HEK293 (cell line): ENCODE measurements at regions not wholly inside any gene's neighbourhood (a gene's known extent, or its start where the extent isn't known, plus 50 kb on each side); places are given as distances from the start of the nearest gene placed in this dataset.

Experiments used
- GLIS2 ChIP-seq: fragments of 450-650 bp; formaldehyde crosslinking; IDR thresholded peaks from 2 replicates; pipeline ENCODE4 v1.5.1; 2016; ENCODE audit warnings: missing biosample characterization, missing genetic modification characterization
- SP3 ChIP-seq: fragments of 450-650 bp; formaldehyde crosslinking; IDR thresholded peaks from 2 replicates; pipeline ENCODE4 v1.5.1; 2016; ENCODE audit warnings: missing biosample characterization, missing genetic modification characterization
- ZNF24 ChIP-seq: fragments of 450-650 bp; formaldehyde crosslinking; IDR thresholded peaks from 2 replicates; pipeline ENCODE4 v1.5.1; 2016; ENCODE audit warnings: missing biosample characterization, missing genetic modification characterization
- ZNF530 ChIP-seq: fragments of 450-650 bp; formaldehyde crosslinking; IDR thresholded peaks from 2 replicates; pipeline ENCODE4 v1.5.1; 2016; ENCODE audit warnings: low read depth, missing biosample characterization, missing genetic modification characterization
- TF ChIP-seq, protein P1 (sequence below): fragments of 450-650 bp; formaldehyde crosslinking; IDR thresholded peaks from 2 replicates; pipeline ENCODE4 v1.5.1; 2017; ENCODE audit warnings: missing biosample characterization, mild to moderate bottlenecking, missing genetic modification characterization, moderate library complexity
- TF ChIP-seq, protein P2 (sequence below): fragments of 450-650 bp; formaldehyde crosslinking; IDR thresholded peaks from 2 replicates; pipeline ENCODE4 v1.5.1; 2016; ENCODE audit warnings: missing biosample characterization, missing genetic modification characterization
- TF ChIP-seq, protein P3 (sequence below): fragments of 450-650 bp; formaldehyde crosslinking; IDR thresholded peaks from 2 replicates; pipeline ENCODE4 v1.5.1; 2016; ENCODE audit warnings: missing biosample characterization, missing genetic modification characterization
- TF ChIP-seq, protein P4 (sequence below): fragments of 450-650 bp; formaldehyde crosslinking; IDR thresholded peaks from 2 replicates; pipeline ENCODE4 v1.5.1; 2017; ENCODE audit warnings: missing biosample characterization, missing genetic modification characterization
- TF ChIP-seq, protein P5 (sequence below): IDR thresholded peaks from 2 replicates; pipeline ENCODE4 v1.6.1; 2011; ENCODE audit warnings: mild to moderate bottlenecking, low read depth, low read length, borderline replicate concordance
- TF ChIP-seq, protein P6 (sequence below): fragments of 450-650 bp; formaldehyde crosslinking; IDR thresholded peaks from 2 replicates; pipeline ENCODE4 v1.5.1; 2016; ENCODE audit warnings: missing biosample characterization, missing genetic modification characterization

DNA sequence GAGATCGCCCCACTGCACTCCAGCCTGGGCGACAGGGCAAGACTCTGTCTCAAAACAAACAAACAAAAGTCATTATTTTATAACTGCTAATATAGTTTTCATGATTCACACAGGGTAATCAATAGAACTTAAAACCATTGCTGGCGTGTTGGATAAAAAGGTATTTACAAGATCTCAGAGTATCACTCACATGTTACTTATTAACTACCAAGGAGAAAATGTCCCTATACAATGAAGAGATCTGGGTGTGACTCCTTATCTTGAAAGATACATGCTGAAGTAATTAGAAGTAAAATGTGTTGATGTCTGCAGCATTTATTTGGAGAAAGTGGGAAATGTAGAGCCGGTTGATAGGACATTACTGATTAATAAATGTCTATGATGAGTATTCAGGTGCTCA is 57.3 kb upstream of the PIK3C2G start:
- TF ChIP-seq ZNF24 (no peak), GLIS2 (tag by site-specific recombination) (no peak), SP3 (tag by site-specific recombination) (no peak), ZNF530 (no peak)
- TF ChIP-seq, protein P1, sequence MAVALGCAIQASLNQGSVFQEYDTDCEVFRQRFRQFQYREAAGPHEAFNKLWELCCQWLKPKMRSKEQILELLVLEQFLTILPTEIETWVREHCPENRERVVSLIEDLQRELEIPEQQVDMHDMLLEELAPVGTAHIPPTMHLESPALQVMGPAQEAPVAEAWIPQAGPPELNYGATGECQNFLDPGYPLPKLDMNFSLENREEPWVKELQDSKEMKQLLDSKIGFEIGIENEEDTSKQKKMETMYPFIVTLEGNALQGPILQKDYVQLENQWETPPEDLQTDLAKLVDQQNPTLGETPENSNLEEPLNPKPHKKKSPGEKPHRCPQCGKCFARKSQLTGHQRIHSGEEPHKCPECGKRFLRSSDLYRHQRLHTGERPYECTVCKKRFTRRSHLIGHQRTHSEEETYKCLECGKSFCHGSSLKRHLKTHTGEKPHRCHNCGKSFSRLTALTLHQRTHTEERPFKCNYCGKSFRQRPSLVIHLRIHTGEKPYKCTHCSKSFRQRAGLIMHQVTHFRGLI (tag by site-specific recombination): no peak
- TF ChIP-seq, protein P2, sequence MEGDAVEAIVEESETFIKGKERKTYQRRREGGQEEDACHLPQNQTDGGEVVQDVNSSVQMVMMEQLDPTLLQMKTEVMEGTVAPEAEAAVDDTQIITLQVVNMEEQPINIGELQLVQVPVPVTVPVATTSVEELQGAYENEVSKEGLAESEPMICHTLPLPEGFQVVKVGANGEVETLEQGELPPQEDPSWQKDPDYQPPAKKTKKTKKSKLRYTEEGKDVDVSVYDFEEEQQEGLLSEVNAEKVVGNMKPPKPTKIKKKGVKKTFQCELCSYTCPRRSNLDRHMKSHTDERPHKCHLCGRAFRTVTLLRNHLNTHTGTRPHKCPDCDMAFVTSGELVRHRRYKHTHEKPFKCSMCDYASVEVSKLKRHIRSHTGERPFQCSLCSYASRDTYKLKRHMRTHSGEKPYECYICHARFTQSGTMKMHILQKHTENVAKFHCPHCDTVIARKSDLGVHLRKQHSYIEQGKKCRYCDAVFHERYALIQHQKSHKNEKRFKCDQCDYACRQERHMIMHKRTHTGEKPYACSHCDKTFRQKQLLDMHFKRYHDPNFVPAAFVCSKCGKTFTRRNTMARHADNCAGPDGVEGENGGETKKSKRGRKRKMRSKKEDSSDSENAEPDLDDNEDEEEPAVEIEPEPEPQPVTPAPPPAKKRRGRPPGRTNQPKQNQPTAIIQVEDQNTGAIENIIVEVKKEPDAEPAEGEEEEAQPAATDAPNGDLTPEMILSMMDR (tag by site-specific recombination): no peak
- TF ChIP-seq, protein P3, sequence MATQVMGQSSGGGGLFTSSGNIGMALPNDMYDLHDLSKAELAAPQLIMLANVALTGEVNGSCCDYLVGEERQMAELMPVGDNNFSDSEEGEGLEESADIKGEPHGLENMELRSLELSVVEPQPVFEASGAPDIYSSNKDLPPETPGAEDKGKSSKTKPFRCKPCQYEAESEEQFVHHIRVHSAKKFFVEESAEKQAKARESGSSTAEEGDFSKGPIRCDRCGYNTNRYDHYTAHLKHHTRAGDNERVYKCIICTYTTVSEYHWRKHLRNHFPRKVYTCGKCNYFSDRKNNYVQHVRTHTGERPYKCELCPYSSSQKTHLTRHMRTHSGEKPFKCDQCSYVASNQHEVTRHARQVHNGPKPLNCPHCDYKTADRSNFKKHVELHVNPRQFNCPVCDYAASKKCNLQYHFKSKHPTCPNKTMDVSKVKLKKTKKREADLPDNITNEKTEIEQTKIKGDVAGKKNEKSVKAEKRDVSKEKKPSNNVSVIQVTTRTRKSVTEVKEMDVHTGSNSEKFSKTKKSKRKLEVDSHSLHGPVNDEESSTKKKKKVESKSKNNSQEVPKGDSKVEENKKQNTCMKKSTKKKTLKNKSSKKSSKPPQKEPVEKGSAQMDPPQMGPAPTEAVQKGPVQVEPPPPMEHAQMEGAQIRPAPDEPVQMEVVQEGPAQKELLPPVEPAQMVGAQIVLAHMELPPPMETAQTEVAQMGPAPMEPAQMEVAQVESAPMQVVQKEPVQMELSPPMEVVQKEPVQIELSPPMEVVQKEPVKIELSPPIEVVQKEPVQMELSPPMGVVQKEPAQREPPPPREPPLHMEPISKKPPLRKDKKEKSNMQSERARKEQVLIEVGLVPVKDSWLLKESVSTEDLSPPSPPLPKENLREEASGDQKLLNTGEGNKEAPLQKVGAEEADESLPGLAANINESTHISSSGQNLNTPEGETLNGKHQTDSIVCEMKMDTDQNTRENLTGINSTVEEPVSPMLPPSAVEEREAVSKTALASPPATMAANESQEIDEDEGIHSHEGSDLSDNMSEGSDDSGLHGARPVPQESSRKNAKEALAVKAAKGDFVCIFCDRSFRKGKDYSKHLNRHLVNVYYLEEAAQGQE (tag by site-specific recombination): no peak
- TF ChIP-seq, protein P4, sequence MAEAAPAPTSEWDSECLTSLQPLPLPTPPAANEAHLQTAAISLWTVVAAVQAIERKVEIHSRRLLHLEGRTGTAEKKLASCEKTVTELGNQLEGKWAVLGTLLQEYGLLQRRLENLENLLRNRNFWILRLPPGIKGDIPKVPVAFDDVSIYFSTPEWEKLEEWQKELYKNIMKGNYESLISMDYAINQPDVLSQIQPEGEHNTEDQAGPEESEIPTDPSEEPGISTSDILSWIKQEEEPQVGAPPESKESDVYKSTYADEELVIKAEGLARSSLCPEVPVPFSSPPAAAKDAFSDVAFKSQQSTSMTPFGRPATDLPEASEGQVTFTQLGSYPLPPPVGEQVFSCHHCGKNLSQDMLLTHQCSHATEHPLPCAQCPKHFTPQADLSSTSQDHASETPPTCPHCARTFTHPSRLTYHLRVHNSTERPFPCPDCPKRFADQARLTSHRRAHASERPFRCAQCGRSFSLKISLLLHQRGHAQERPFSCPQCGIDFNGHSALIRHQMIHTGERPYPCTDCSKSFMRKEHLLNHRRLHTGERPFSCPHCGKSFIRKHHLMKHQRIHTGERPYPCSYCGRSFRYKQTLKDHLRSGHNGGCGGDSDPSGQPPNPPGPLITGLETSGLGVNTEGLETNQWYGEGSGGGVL (tag by site-specific recombination): no peak
- TF ChIP-seq, protein P5, sequence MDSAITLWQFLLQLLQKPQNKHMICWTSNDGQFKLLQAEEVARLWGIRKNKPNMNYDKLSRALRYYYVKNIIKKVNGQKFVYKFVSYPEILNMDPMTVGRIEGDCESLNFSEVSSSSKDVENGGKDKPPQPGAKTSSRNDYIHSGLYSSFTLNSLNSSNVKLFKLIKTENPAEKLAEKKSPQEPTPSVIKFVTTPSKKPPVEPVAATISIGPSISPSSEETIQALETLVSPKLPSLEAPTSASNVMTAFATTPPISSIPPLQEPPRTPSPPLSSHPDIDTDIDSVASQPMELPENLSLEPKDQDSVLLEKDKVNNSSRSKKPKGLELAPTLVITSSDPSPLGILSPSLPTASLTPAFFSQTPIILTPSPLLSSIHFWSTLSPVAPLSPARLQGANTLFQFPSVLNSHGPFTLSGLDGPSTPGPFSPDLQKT: no peak
- TF ChIP-seq, protein P6, sequence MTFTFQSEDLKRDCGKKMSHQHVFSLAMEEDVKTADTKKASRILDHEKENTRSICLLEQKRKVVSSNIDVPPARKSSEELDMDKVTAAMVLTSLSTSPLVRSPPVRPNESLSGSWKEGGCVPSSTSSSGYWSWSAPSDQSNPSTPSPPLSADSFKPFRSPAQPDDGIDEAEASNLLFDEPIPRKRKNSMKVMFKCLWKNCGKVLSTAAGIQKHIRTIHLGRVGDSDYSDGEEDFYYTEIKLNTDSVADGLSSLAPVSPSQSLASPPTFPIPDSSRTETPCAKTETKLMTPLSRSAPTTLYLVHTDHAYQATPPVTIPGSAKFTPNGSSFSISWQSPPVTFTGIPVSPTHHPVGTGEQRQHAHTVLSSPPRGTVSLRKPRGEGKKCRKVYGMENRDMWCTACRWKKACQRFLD (tag by site-specific recombination): no peak
